ENCODE measurements at regions not wholly inside any gene's neighbourhood (a gene's known extent, or its start where the extent isn't known, plus 50 kb on each side); places are given as distances from the start of the nearest gene placed in this dataset.

- TF ChIP-seq CTCF (conservative IDR thresholded peaks at IDR 0.05) (no peak), EZH2 (IDR thresholded peaks at IDR 0.05; ENCODE audit: low read depth) (no peak)
Measured at GRCh38 chr6:48998574-48998973, 464.5 kb downstream of the MMUT start.

All from PC-9 (cell line).